GM18873 (cell line): ENCODE measurements at regions not wholly inside any gene's neighbourhood (a gene's known extent, or its start where the extent isn't known, plus 50 kb on each side); places are given as distances from the start of the nearest gene placed in this dataset.
"Not testable (repeated sequence)": the region's sequence is repeated elsewhere in the genome, so short reads cannot be mapped to it uniquely, and the experiment has no call there.

Experiments
- ATAC-seq: cut with Tn5 transposase; IDR thresholded peaks from one replicate; pipeline ENCODE4 v1.9.1; 2021; ENCODE audit warnings: mild to moderate bottlenecking, moderate library complexity, moderate number of reproducible peaks; ENCODE audit not compliant: unreplicated experiment, low FRiP score

- no peak for ATAC-seq
Measured at GRCh38 chr2:160583146-160583535, 89.5 kb upstream of the RBMS1 start.

GRCh38 chr2:160583813-160584537 lies 90.4 kb upstream of the RBMS1 start:
- no peak for ATAC-seq

- ATAC-seq, result no peak
Measured at GRCh38 chr2:160584972-160585494, 91.4 kb upstream of the RBMS1 start.

- no peak for ATAC-seq
Measured at GRCh38 chr2:160590664-160591063, 97.1 kb upstream of the RBMS1 start.

GRCh38 chr2:160592401-160592800 lies 98.8 kb upstream of the RBMS1 start:
- no peak for ATAC-seq

- ATAC-seq, result no peak
Measured at GRCh38 chr2:160592993-160593392, 99.4 kb upstream of the RBMS1 start.

- no peak for ATAC-seq
Measured at GRCh38 chr2:160596441-160596840, 102.8 kb upstream of the RBMS1 start.

GRCh38 chr2:160600437-160600836 lies 106.8 kb upstream of the RBMS1 start:
- not testable (repeated sequence) for ATAC-seq

GRCh38 chr2:160602073-160602472 lies 108.5 kb upstream of the RBMS1 start:
- no peak for ATAC-seq

GRCh38 chr2:160603771-160604510 lies 110.3 kb upstream of the RBMS1 start:
- ATAC-seq, result no peak

- no peak for ATAC-seq
Measured at GRCh38 chr2:160606341-160606740, 112.7 kb upstream of the RBMS1 start.

- no peak for ATAC-seq
Measured at GRCh38 chr2:160608599-160608998, 115.0 kb upstream of the RBMS1 start.

GRCh38 chr2:160609346-160609745 lies 115.7 kb upstream of the RBMS1 start:
- no peak for ATAC-seq

GRCh38 chr2:160610041-160610440 lies 116.4 kb upstream of the RBMS1 start:
- no peak for ATAC-seq

GRCh38 chr2:160612266-160612856 lies 118.8 kb upstream of the RBMS1 start:
- no peak for ATAC-seq

- no peak for ATAC-seq
Measured at GRCh38 chr2:160613466-160614153, 120.0 kb upstream of the RBMS1 start.

- ATAC-seq, result no peak
Measured at GRCh38 chr2:160614391-160614790, 120.8 kb upstream of the RBMS1 start.

- no peak for ATAC-seq
Measured at GRCh38 chr2:160615706-160616105, 122.1 kb upstream of the RBMS1 start.

GRCh38 chr2:160616149-160616548 lies 122.5 kb upstream of the RBMS1 start:
- ATAC-seq, result no peak

- ATAC-seq, result no peak
Measured at GRCh38 chr2:160621748-160622147, 128.1 kb upstream of the RBMS1 start.
